Lower leg skin (tissue), 3 donors: ENCODE measurements at regions not wholly inside any gene's neighbourhood (a gene's known extent, or its start where the extent isn't known, plus 50 kb on each side); places are given as distances from the start of the nearest gene placed in this dataset.

Experiments used
- CTCF ChIP-seq, 3 donors: fragments of 450-650 bp; IDR thresholded peaks; one replicate each; pipeline ENCODE4 v1.5.1; 2016; ENCODE audit warnings: antibody characterized with exemption in 3 of 3, mild to moderate bottlenecking in 3 of 3, moderate library complexity in 2 of 3
- POLR2A ChIP-seq, 2 donors: fragments of 450-650 bp; IDR thresholded peaks; one replicate each; pipeline ENCODE4 v1.6.1; 2016 to 2017; ENCODE audit warnings: antibody characterized with exemption in 2 of 2, mild to moderate bottlenecking in 1 of 2, moderate library complexity in 1 of 2

- TF ChIP-seq POLR2A (IDR thresholded peaks at IDR 0.05) (no peak), CTCF (IDR thresholded peaks at IDR 0.05) (no peak)
Observed at GRCh38 chr9:73890685-73891277, 606.4 kb upstream of the RORB start.
